HG02884 (cell line): ENCODE measurements at regions not wholly inside any gene's neighbourhood (a gene's known extent, or its start where the extent isn't known, plus 50 kb on each side); places are given as distances from the start of the nearest gene placed in this dataset.

ENCODE experiments used
- ATAC-seq: cut with Tn5 transposase; IDR thresholded peaks from one replicate; pipeline ENCODE4 v1.9.1; 2021; ENCODE audit warnings: mild to moderate bottlenecking, moderate library complexity; ENCODE audit not compliant: unreplicated experiment

GRCh38 chr13:99893567-99893966 lies 78.0 kb downstream of the ZIC5 start:
- no peak for ATAC-seq

GRCh38 chr13:99892866-99893504 lies 78.6 kb downstream of the ZIC5 start:
- ATAC-seq = no peak

- no peak for ATAC-seq
Measured at GRCh38 chr13:99892196-99892613, 79.4 kb downstream of the ZIC5 start.

DNA sequence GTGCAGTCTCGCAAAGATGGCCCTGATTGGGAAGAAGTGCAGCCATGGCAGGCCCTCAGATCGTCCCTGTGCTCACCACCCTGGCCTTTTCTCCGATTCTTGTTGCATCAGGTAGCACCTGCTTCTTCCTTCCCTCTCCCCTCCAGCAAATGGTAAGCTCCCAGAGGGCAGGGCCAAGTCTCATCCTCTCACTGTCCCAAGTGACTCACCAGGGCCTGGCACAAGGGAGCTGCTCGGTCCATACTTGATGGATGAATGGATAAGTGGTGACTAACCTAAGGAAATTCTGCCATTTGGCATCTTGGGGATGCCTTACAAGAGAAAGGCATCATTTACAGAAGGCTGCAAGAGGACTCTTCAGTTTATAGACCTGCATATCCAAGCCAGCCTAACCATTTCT lies 84.9 kb downstream of the ZIC5 start:
- no peak for ATAC-seq

DNA sequence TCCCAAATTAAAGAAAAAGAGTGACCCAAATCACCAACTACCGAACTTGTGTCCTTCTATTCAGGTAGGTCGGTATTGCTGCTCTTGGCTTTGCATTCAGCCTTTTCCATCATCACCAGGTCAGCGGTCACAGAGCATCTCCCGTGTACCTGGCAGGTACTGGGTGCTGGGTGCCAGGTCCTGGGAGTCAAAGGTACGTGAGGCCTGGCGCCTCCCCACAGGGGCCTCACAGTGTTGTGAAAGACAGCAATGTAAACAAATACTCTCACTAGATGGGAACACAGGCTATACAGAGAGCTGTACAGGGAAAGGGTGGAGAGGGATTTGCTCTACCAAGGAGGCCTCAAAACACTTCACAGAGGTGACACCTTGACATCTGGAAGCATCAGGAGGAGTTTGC lies 86.7 kb downstream of the ZIC5 start:
- ATAC-seq = no peak

DNA sequence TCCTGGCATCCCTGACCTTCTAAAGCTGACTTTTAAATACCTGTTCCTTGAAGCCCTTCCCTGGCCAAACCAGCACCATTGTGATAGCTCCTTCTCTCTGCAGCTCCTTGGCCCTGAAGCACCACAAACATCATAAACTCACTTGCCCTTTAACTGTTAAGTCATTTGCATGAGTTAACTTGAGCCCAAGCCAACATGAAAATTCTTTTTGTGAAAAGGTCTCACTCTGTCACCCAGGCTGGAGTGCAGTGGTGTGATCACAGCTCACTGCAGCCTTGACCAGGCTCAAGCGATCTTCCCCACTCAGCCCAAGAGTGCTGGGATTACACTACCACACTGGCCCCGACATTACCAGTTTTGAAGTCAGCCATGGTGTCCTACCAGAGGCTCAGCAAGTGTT lies 87.8 kb downstream of the ZIC5 start:
- ATAC-seq = no peak

DNA sequence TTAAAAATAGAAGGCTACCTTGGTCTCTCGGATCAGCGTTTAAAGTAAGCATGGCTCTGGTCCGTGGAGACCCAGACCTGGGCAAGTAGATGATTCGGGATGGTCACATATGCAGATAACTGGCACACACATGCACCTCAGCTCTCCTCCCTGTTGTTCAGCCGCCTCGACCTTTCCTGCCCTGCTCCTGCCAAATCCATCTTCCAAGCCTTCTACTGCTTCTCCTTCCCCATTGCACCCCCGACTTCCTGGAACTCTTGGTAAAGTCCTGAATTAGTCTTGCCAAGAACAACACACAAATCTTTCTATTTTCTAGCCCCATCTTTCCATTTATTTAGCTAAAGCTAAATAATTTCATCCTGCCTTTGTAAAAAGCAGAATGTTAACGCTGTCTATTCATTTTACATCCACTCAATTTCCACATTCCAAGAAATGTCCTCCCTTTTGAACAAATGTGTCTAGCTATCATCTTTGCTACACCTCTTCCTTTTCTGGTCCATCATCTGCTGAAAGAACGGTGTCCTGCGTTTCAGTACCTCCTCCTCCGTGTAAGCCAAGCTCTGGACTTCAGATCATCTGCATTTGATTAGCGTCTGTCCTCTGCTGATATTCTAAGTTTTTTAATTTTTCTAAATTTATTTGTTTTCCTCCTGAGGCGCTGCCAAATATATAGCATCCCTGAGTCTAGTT lies 92.5 kb downstream of the ZIC5 start:
- ATAC-seq = no peak

GRCh38 chr13:99876651-99877050 lies 94.9 kb downstream of the ZIC5 start:
- ATAC-seq = no peak

DNA sequence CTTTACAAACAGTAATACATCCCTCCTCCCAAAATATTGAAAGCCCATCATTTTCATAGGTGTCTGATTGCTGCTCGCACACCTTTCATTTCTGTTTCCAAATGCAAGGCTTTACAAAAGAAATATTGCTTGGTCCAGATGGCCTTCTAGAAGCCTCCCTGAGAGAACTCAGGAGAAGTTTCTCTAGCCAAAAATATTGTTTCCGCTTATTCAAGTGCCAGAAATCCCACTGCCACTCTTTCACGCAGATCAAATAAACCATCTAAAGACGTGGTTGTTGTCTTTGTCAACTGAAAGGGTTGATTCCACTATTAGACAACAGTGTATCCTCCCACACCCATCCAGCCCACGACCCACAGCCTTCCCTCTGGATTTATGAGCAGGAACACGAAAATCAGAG lies 96.2 kb downstream of the ZIC5 start:
- no peak for ATAC-seq

GRCh38 chr13:99873832-99874430 lies 97.6 kb downstream of the ZIC5 start:
- no peak for ATAC-seq

DNA sequence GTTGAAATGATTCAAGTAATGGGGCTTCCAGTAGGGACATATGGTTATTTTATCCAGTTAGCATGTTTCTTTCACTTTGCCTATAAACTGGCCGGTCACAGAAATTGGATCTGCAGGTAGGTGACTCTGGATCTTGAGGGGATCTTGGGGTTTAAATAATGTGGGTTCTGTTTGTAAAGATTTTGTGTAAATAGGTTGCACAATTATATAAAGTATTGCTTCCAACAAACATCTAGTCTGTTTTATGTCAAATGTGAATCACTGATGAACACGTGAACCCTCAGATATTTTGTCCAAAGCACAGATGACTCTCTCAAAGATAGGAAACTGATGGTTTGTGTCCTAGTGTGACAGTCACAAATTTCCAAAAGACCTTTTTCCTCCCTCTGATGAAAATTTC lies 98.4 kb downstream of the ZIC5 start:
- no peak for ATAC-seq

DNA sequence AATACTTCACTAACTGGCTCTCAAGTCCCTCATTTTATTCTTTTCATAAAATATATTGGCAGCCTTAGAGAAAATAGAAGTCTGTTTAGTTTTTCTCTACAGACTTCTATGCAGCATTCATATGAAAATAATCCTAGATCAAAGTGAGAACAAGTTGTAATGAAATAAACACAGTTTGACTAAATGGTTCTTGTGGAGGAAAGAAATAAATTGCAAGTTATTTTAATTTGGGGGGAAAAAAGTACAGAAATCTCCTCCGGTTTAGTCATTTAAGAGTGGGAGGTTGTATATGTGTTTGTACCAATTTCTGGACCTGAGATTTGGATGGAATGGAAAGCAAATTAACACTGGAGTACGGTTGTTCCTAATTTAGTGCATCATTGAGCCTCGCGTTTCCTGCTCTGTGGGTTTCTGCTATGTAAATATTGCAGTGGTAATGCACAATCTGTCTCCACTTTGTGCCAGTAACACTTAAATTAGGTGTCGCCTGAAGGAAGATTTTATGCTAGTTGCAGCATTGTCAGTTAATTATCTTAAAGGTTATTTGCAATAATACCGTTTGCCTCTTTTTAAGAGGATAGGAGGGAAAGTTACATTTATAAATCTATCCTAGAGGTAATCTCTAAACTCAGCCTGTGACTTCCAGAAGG lies 100.2 kb downstream of the ZIC5 start:
- ATAC-seq = no peak

- ATAC-seq = no peak
Measured at GRCh38 chr13:99870541-99870940, 101.0 kb downstream of the ZIC5 start.

GRCh38 chr13:99869830-99870229 lies 101.7 kb downstream of the ZIC5 start:
- ATAC-seq = no peak

DNA sequence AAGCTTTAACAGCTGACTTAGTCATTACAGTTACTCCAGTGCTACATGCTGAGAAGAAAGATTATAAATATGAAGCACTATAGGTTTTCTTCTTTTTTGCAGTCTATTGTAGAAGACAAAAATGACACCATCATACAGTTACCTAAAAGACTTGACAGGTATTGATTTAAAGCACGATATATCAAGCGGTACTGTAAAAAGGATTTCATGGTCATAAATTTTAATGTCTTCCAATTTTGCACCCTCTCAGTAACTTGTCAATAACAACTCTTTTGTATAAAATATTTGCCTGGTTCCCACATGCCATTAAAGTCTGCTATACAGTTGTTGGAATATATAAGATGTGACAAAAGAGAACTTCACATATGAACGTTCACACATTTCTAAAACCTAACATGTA lies 102.8 kb downstream of the ZIC5 start:
- no peak for ATAC-seq

GRCh38 chr13:99867535-99868257 lies 103.9 kb downstream of the ZIC5 start:
- no peak for ATAC-seq

DNA sequence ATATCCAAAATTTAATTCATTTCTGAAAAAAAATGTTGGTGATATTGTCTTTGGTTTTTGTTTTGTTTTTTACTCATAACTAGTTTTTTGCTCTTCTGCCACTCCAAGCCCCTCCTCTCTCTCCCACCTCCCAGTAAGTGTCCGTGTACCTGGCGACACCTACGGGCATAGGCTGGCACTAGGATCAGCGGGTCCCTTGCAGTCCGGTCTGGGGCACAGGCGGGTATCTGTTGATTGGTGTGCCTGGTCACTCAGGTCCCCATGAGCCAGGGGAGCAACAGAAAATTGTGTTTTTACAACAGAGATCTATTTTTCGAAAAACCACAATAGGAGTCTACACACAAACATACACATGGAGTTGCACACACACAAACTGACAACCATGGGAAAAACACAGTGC lies 104.8 kb downstream of the ZIC5 start:
- no peak for ATAC-seq

DNA sequence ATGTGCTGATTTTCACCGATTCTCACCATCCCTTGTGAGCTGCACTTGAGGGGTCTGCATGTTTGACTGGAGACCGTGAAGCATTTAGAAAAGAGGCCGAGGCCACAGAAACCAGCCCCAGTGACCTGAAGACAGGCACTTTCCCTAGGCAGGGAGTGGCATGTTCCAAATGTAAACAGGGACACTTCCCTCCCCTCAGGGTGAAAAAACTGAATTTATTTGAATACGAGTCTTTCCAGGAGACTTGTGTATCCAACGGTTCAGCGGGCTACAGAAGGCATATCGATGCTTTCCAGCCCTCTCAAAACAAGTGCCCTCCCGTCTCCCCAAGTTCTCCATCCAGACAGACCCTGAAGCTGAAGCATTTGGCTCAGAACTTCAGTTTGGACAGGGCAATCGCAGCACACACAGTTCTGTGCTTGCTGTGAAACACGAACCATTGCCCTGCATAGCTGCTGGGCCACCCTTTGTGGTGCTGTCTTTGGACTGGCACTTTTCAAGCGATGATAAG lies 106.1 kb downstream of the ZIC5 start:
- ATAC-seq = no peak

- ATAC-seq = no peak
Measured at GRCh38 chr13:99864627-99864990, 107.0 kb downstream of the ZIC5 start.

GRCh38 chr13:99863789-99864626 lies 107.6 kb downstream of the ZIC5 start:
- ATAC-seq = no peak
